Lower leg skin (tissue), 4 donors: ENCODE measurements at regions not wholly inside any gene's neighbourhood (a gene's known extent, or its start where the extent isn't known, plus 50 kb on each side); places are given as distances from the start of the nearest gene placed in this dataset.

Experiments used
- DNase-seq, 2 donors: peaks; one replicate each; pipeline ENCODE4 v3.0.0-alpha.2; 2019; ENCODE audit warnings: low spot score in 2 of 2
- H3K4me3 ChIP-seq: fragments of 200-600 bp; sonication (generic); 2 replicates; pipeline ENCODE4 v1.5.1; 2017; ENCODE audit warnings: mild to moderate bottlenecking, low read depth; ENCODE audit not compliant: poor library complexity, severe bottlenecking
- CTCF ChIP-seq, 3 donors: fragments of 450-650 bp; IDR thresholded peaks; one replicate each; pipeline ENCODE4 v1.5.1; 2016; ENCODE audit warnings: antibody characterized with exemption in 3 of 3, mild to moderate bottlenecking in 3 of 3, moderate library complexity in 2 of 3
- POLR2A ChIP-seq, 2 donors: fragments of 450-650 bp; IDR thresholded peaks; one replicate each; pipeline ENCODE4 v1.6.1; 2016 to 2017; ENCODE audit warnings: antibody characterized with exemption in 2 of 2, mild to moderate bottlenecking in 1 of 2, moderate library complexity in 1 of 2
- WGBS, 2 donors: methylation state at CpG; one replicate each; pipeline ENCODE4 v1.1.5; 2018; 5-methylcytosine and 5-hydroxymethylcytosine counted together
- intact Hi-C: fragments of 100-400 bp; cut with DNase I; formaldehyde crosslinking; loops from one replicate; pipeline ENCODE4 v1.15.0; 2023; ENCODE audit warnings: low total_unique reads

GRCh38 chr1:48164571-48164970, 57.9 kb upstream of the SLC5A9 start:
- H3K4me3 ChIP-seq = no peak overlapping the region
- DNase-seq = no peak
- intact Hi-C loops = no loop called here
- WGBS, 2 donors = 87 to 92% methylated on average over 4 of the region's 4 CpGs
- TF ChIP-seq POLR2A (IDR thresholded peaks at IDR 0.05) (no peak), CTCF (IDR thresholded peaks at IDR 0.05) (no peak)

GRCh38 chr1:48160486-48161132, 61.9 kb upstream of the SLC5A9 start:
- H3K4me3 ChIP-seq = no peak overlapping the region
- 69 to 78% methylated on average over 6 of the region's 6 CpGs for WGBS, 2 donors
- no peak for DNase-seq
- no peak for TF ChIP-seq CTCF (IDR thresholded peaks at IDR 0.05)
- TF ChIP-seq POLR2A (IDR thresholded peaks at IDR 0.05) = no peak
- intact Hi-C loops = no loop called here

- 69% methylated on average over 2 of the region's 2 CpGs for WGBS, 2 donors
- no peak for DNase-seq
- intact Hi-C loops = no loop called here
- no peak overlapping the region for H3K4me3 ChIP-seq
- TF ChIP-seq POLR2A (IDR thresholded peaks at IDR 0.05) (no peak), CTCF (IDR thresholded peaks at IDR 0.05) (no peak)
Measured at GRCh38 chr1:48139275-48139674, 83.2 kb upstream of the SLC5A9 start.

GRCh38 chr1:48127735-48128685, 94.5 kb upstream of the SLC5A9 start:
- 58 to 66% methylated on average over 5 of the region's 5 CpGs for WGBS, 2 donors
- DNase-seq = no peak
- no peak overlapping the region for H3K4me3 ChIP-seq
- intact Hi-C loops = no loop called here
- TF ChIP-seq CTCF (IDR thresholded peaks at IDR 0.05) = no peak
- no peak for TF ChIP-seq POLR2A (IDR thresholded peaks at IDR 0.05)

- H3K4me3 ChIP-seq = no peak overlapping the region
- intact Hi-C loops = no loop called here
- no peak for DNase-seq
- TF ChIP-seq POLR2A (IDR thresholded peaks at IDR 0.05) = no peak
- TF ChIP-seq CTCF (IDR thresholded peaks at IDR 0.05) = no peak
- WGBS, 2 donors = 100% methylated on average over 1 of the region's 1 CpG
Measured at GRCh38 chr1:48123647-48124046, 98.9 kb upstream of the SLC5A9 start.
